C4-2B (cell line): ENCODE measurements at regions not wholly inside any gene's neighbourhood (a gene's known extent, or its start where the extent isn't known, plus 50 kb on each side); places are given as distances from the start of the nearest gene placed in this dataset.
"Not testable (repeated sequence)": the region's sequence is repeated elsewhere in the genome, so short reads cannot be mapped to it uniquely, and the experiment has no call there.

Experiments used
- H3K27ac ChIP-seq: fragments of 450-650 bp; 2 replicates; pipeline ENCODE4 v1.5.1; 2017
- ZFX ChIP-seq: fragments of 450-650 bp; IDR thresholded peaks from 2 replicates; pipeline ENCODE4 v1.6.1; 2017
- TF ChIP-seq, protein P1 (sequence below): fragments of 450-650 bp; conservative IDR thresholded peaks from 2 replicates; pipeline ENCODE4 v1.5.1; 2017; ENCODE audit warnings: mild to moderate bottlenecking

DNA sequence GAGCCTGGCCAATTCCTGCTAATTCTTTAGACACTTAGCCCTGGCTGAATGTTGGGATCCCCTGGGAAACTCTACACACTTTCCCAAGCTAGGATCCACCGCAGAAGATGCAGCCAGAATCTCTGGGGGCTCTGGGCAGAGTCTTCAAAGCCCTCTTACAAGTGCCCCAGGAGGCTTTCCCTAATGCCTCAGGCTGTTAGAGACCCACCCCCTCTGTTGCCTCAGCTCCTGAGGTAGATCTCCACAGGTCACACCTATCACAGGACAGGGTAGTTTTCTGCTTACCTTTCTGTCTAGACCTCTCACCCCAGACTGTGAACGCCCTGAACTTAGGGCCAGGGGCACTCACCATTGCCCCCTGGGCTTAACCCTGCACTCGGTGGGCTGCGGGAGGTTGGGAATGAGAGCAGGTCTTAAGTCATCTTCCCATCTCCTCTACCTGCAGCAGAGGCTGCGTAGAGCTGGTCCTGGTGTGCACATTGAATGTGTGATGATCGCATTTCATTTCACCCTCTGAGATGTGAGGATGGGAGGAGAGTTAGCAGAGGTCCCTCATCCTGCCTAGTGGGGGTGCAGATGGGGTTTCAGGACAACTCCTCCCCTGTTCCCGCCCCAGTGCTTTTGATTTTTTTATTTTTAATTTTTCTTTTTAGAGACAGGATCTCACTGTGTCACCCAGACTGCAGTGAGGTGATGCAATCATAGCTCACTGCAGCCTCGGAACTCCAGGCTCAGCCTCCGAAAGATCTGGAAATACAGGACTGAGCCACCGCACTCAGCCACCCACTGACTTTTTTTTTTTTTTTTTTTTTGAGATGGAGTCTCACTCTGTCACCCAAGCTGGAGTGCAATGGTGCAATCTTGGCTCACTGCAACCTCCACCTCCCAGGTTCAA is 89.0 kb upstream of the LHX1 start:
- no peak overlapping the region for H3K27ac ChIP-seq
- TF ChIP-seq ZFX, result no peak
- TF ChIP-seq, protein P1, sequence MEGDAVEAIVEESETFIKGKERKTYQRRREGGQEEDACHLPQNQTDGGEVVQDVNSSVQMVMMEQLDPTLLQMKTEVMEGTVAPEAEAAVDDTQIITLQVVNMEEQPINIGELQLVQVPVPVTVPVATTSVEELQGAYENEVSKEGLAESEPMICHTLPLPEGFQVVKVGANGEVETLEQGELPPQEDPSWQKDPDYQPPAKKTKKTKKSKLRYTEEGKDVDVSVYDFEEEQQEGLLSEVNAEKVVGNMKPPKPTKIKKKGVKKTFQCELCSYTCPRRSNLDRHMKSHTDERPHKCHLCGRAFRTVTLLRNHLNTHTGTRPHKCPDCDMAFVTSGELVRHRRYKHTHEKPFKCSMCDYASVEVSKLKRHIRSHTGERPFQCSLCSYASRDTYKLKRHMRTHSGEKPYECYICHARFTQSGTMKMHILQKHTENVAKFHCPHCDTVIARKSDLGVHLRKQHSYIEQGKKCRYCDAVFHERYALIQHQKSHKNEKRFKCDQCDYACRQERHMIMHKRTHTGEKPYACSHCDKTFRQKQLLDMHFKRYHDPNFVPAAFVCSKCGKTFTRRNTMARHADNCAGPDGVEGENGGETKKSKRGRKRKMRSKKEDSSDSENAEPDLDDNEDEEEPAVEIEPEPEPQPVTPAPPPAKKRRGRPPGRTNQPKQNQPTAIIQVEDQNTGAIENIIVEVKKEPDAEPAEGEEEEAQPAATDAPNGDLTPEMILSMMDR, result no peak

DNA sequence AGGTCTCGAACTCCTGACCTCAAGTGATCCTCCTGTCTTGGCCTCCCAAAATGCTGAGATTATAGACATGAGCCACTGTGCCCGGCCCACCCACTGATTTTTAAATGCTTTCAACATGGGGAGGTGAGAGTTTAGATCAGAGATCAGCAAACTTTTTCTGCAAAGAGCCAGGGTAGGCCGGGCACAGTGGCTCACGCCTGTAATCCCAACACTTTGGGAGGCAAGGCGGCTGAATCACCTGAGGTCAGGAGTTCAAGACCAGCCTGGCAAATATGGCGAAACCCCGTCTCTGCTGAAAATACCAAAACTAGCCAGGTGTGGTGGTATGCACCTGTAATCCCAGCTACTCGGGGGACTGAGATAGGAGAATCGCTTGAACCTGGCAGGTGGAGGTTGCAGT is 88.3 kb upstream of the LHX1 start:
- H3K27ac ChIP-seq, result not testable (repeated sequence)

DNA sequence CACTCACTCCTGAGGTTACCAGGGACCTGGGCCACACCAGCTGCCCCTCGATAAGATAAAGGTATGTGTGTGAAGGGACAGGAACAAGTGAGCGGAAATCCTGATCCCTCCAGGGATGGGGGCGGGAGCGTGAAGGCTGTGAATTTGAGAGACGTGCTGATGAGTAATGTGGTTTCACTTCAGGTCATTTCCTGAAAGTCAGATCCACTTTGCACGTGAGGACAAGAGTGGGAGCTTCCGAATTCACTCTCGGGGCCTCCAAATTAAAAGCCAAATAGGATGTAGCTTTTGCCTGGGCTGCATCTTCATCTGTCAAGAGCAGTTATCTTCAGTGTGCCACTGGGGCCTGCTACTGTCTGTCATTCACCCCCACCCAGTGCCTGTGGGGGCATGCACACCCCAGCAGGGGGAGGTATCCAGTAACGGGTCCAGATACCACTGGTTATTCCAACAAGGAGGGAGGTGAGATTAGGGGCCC is 87.4 kb upstream of the LHX1 start:
- H3K27ac ChIP-seq, result no peak overlapping the region
- TF ChIP-seq, protein P1, result no peak
- no peak for TF ChIP-seq ZFX

DNA sequence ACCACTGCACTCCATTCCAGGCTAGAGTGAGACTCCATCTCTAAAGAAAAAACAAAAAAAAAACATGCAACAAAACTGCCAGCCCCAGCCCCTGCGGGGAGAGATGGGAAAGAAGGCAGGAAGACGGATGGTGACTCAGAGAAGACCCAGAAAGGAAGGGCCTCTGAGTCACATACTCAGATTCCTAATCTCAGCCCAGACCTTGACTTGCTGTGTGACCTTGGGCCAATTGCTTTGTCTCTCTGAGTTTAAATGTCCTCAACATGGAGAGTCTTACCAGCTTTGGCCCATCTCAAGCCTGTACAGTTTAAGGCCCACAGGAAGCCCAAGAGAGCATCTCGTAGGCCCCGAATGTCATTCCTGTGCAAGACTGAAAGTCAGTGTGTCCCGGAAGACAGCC is 86.5 kb upstream of the LHX1 start:
- H3K27ac ChIP-seq, result no peak overlapping the region
- TF ChIP-seq, protein P1, result no peak
- no peak for TF ChIP-seq ZFX

DNA sequence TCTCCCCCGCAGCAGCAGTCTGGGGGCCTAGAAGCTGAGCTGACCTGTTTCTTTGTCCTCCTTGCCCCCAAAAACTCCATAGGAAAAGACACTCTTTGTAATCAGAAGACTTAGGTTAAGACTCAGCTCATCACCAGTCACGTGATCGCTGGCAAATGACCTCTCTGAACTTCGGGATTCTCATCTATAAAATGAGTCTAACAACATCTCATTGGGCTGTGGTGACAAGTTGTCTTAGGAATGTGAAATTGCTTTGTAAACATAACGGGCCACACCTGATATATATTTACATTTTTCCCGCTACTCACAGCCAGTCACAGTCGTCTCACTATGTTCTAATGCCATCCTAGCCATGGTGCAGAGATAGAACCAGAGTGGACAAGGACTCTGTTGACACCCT is 86.0 kb upstream of the LHX1 start:
- TF ChIP-seq, protein P1, result no peak
- no peak for TF ChIP-seq ZFX

DNA sequence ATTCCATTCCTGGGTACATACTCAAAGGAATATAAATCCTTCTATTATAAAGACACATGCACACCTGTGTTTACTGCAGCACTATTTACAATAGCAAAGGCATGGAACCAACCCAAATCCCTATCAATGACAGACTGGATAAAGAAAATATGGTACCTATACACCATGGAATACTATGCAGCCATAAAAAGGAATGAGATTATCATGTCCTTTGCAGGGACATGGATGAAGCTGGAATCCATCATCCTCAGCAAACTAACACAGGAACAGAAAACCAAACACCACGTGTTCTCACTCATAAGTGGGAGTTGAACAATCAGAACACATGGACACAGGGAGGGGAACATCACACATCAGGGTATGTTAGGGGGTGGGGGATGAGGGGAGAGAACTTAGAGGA is 84.8 kb upstream of the LHX1 start:
- H3K27ac ChIP-seq, result not testable (repeated sequence)

More for the DNA sequence above, 86.0 kb upstream of the LHX1 start:
- no peak overlapping the region for H3K27ac ChIP-seq

DNA sequence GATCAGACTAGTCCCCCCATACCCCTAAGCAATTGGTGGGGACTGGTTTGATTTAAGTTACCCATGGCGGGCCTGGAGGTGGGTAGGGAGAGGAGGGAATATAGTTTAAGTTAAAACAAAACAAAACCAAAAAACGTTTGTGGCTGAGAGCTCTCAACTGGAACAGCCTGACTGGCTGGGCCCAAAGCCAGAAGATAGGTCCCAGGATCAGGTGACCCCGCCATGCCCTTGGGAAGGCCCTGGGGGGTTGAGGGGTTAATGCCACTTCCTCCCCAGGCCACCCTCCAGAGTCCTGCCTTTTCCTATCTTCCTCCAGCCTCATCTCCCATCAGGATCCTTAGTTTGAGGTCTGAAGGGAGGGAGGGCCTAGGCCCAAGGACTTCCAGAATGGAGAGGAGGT is 82.3 kb upstream of the LHX1 start:
- TF ChIP-seq, protein P1, result no peak
- no peak for TF ChIP-seq ZFX
- no peak overlapping the region for H3K27ac ChIP-seq

DNA sequence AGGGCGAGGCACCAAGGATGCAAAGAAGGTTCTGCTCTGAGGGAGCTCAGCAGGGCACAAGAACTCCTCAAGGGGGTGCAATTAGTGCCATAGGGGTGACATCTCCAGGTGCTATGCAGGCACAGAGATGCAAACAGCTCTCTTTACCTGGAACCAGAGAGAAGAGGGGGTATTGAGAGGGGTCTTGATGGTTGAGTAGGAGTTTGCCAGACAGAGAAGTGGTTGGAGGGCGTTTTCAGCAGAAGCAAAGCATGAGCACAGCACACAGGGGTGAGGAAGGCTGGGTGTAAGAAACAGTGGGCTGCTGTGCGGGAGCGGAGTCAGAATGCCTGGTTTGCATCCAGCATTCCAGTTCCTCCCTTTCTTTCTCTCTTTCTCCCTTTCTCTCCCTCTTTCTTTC is 81.8 kb upstream of the LHX1 start:
- H3K27ac ChIP-seq, result no peak overlapping the region
- TF ChIP-seq, protein P1, result no peak
- TF ChIP-seq ZFX, result no peak
